T-helper 2 cell treated with Interferon-gamma antibody and Interleukin-4, amounts not matched to agents 5 μg/mL and 100 μg/mL, for 36 hours (primary cell): ENCODE measurements at regions not wholly inside any gene's neighbourhood (a gene's known extent, or its start where the extent isn't known, plus 50 kb on each side); places are given as distances from the start of the nearest gene placed in this dataset.

ENCODE experiments used
- DNase-seq: peaks from one replicate; pipeline ENCODE4 v3.0.0; 2021; ENCODE audit warnings: low spot score
- H3K27ac Mint-ChIP-seq: one replicate; pipeline ENCODE4 v1.8.0; 2021; ENCODE audit warnings: mild to moderate bottlenecking, mixed read lengths
- H3K27me3 Mint-ChIP-seq: one replicate; pipeline ENCODE4 v1.8.0; 2021; ENCODE audit warnings: low read depth, mixed read lengths
- H3K36me3 Mint-ChIP-seq: one replicate; pipeline ENCODE4 v1.8.0; 2021; ENCODE audit warnings: low read depth, mixed read lengths
- H3K4me1 Mint-ChIP-seq: one replicate; pipeline ENCODE4 v1.8.0; 2021; ENCODE audit warnings: low read depth, mixed read lengths
- H3K4me3 Mint-ChIP-seq: one replicate; pipeline ENCODE4 v1.8.0; 2022; ENCODE audit warnings: mild to moderate bottlenecking, moderate library complexity, mixed read lengths
- H3K9me3 Mint-ChIP-seq: one replicate; pipeline ENCODE4 v1.8.0; 2021; ENCODE audit warnings: mixed read lengths

GRCh38 chr22:47448231-47449223 lies 686.1 kb downstream of the TBC1D22A start:
- Mint-ChIP-seq H3K27ac (no peak overlapping the region), H3K9me3 (peaks cover 12% of the 10 kb centered on the region), H3K4me3 (no peak overlapping the region), H3K36me3 (no peaks in the 10 kb centered on the region), H3K27me3 (no peaks in the 10 kb centered on the region), H3K4me1 (no peaks in the 10 kb centered on the region)
- no peak for DNase-seq

- Mint-ChIP-seq H3K9me3 (peaks cover 23% of the 10 kb centered on the region), H3K4me1 (no peaks in the 10 kb centered on the region), H3K27ac (no peak overlapping the region), H3K27me3 (no peaks in the 10 kb centered on the region), H3K36me3 (no peaks in the 10 kb centered on the region), H3K4me3 (no peak overlapping the region)
- DNase-seq: no peak
Measured at GRCh38 chr22:47446821-47447810, 684.7 kb downstream of the TBC1D22A start.

GRCh38 chr22:47446331-47446730 lies 683.9 kb downstream of the TBC1D22A start:
- no peaks in the 10 kb centered on the region for H3K36me3 Mint-ChIP-seq
- peaks cover 23% of the 10 kb centered on the region for H3K9me3 Mint-ChIP-seq
- no peak overlapping the region for H3K4me3 Mint-ChIP-seq
- no peak overlapping the region for H3K27ac Mint-ChIP-seq
- no peaks in the 10 kb centered on the region for H3K4me1 Mint-ChIP-seq
- H3K27me3 Mint-ChIP-seq: no peaks in the 10 kb centered on the region
- no peak for DNase-seq

- peaks cover 23% of the 10 kb centered on the region for H3K9me3 Mint-ChIP-seq
- H3K27ac Mint-ChIP-seq: no peak overlapping the region
- no peaks in the 10 kb centered on the region for H3K27me3 Mint-ChIP-seq
- no peaks in the 10 kb centered on the region for H3K36me3 Mint-ChIP-seq
- H3K4me3 Mint-ChIP-seq: no peak overlapping the region
- H3K4me1 Mint-ChIP-seq: no peaks in the 10 kb centered on the region
- DNase-seq: no peak
Measured at GRCh38 chr22:47445716-47446290, 683.4 kb downstream of the TBC1D22A start.

GRCh38 chr22:47445212-47445611 lies 682.8 kb downstream of the TBC1D22A start:
- H3K9me3 Mint-ChIP-seq: peaks cover 27% of the 10 kb centered on the region
- DNase-seq: no peak
- no peaks in the 10 kb centered on the region for H3K4me1 Mint-ChIP-seq
- no peak overlapping the region for H3K27ac Mint-ChIP-seq
- H3K4me3 Mint-ChIP-seq: no peak overlapping the region
- no peaks in the 10 kb centered on the region for H3K27me3 Mint-ChIP-seq
- no peaks in the 10 kb centered on the region for H3K36me3 Mint-ChIP-seq

- no peak for DNase-seq
- Mint-ChIP-seq H3K4me3 (no peak overlapping the region), H3K27me3 (no peaks in the 10 kb centered on the region), H3K9me3 (peaks cover 30% of the 10 kb centered on the region), H3K36me3 (no peaks in the 10 kb centered on the region), H3K27ac (no peak overlapping the region), H3K4me1 (no peaks in the 10 kb centered on the region)
Measured at GRCh38 chr22:47444746-47445065, 682.3 kb downstream of the TBC1D22A start.

GRCh38 chr22:47443836-47444745 lies 681.6 kb downstream of the TBC1D22A start:
- H3K27me3 Mint-ChIP-seq: no peaks in the 10 kb centered on the region
- H3K9me3 Mint-ChIP-seq: peaks cover 30% of the 10 kb centered on the region
- H3K27ac Mint-ChIP-seq: no peak overlapping the region
- H3K36me3 Mint-ChIP-seq: no peaks in the 10 kb centered on the region
- H3K4me3 Mint-ChIP-seq: no peak overlapping the region
- no peak for DNase-seq
- H3K4me1 Mint-ChIP-seq: no peaks in the 10 kb centered on the region

GRCh38 chr22:47442821-47443220 lies 680.4 kb downstream of the TBC1D22A start:
- H3K27me3 Mint-ChIP-seq: no peaks in the 10 kb centered on the region
- no peaks in the 10 kb centered on the region for H3K4me1 Mint-ChIP-seq
- peaks cover 30% of the 10 kb centered on the region for H3K9me3 Mint-ChIP-seq
- no peak overlapping the region for H3K4me3 Mint-ChIP-seq
- H3K27ac Mint-ChIP-seq: no peak overlapping the region
- H3K36me3 Mint-ChIP-seq: no peaks in the 10 kb centered on the region
- DNase-seq: no peak

GRCh38 chr22:47439643-47440265 lies 677.3 kb downstream of the TBC1D22A start:
- no peaks in the 10 kb centered on the region for H3K4me1 Mint-ChIP-seq
- no peak overlapping the region for H3K27ac Mint-ChIP-seq
- no peak for DNase-seq
- no peaks in the 10 kb centered on the region for H3K27me3 Mint-ChIP-seq
- peaks cover 19% of the 10 kb centered on the region for H3K9me3 Mint-ChIP-seq
- H3K4me3 Mint-ChIP-seq: no peak overlapping the region
- no peaks in the 10 kb centered on the region for H3K36me3 Mint-ChIP-seq

- Mint-ChIP-seq H3K27me3 (no peaks in the 10 kb centered on the region), H3K9me3 (peaks cover 11% of the 10 kb centered on the region), H3K4me1 (no peaks in the 10 kb centered on the region), H3K4me3 (no peak overlapping the region), H3K27ac (no peak overlapping the region), H3K36me3 (no peaks in the 10 kb centered on the region)
- DNase-seq: no peak
Measured at GRCh38 chr22:47437636-47438035, 675.2 kb downstream of the TBC1D22A start.

GRCh38 chr22:47437110-47437509 lies 674.7 kb downstream of the TBC1D22A start:
- Mint-ChIP-seq H3K27me3 (no peaks in the 10 kb centered on the region), H3K27ac (no peak overlapping the region), H3K4me1 (no peaks in the 10 kb centered on the region), H3K9me3 (peaks cover 7% of the 10 kb centered on the region), H3K36me3 (no peaks in the 10 kb centered on the region), H3K4me3 (no peak overlapping the region)
- no peak for DNase-seq

- peaks cover 7% of the 10 kb centered on the region for H3K9me3 Mint-ChIP-seq
- no peaks in the 10 kb centered on the region for H3K27me3 Mint-ChIP-seq
- no peak overlapping the region for H3K4me3 Mint-ChIP-seq
- no peak overlapping the region for H3K27ac Mint-ChIP-seq
- no peak for DNase-seq
- H3K36me3 Mint-ChIP-seq: no peaks in the 10 kb centered on the region
- H3K4me1 Mint-ChIP-seq: no peaks in the 10 kb centered on the region
Measured at GRCh38 chr22:47435826-47436225, 673.4 kb downstream of the TBC1D22A start.

GRCh38 chr22:47435204-47435487 lies 672.7 kb downstream of the TBC1D22A start:
- Mint-ChIP-seq H3K4me1 (no peaks in the 10 kb centered on the region), H3K36me3 (no peaks in the 10 kb centered on the region), H3K27me3 (no peaks in the 10 kb centered on the region), H3K4me3 (no peak overlapping the region), H3K9me3 (peaks cover 2% of the 10 kb centered on the region), H3K27ac (no peak overlapping the region)
- DNase-seq: no peak
